Neural crest cell (in vitro differentiated cells): ENCODE measurements at regions not wholly inside any gene's neighbourhood (a gene's known extent, or its start where the extent isn't known, plus 50 kb on each side); places are given as distances from the start of the nearest gene placed in this dataset.

Experiments used
- DNase-seq: peaks from one replicate; pipeline ENCODE4 v3.0.0; 2021; ENCODE audit warnings: low read depth, mixed read lengths, low spot score
- H3K27ac Mint-ChIP-seq: one replicate; pipeline ENCODE4 v1.8.0; 2021; ENCODE audit warnings: mild to moderate bottlenecking, mixed read lengths; ENCODE audit not compliant: unreplicated experiment
- H3K27me3 Mint-ChIP-seq: 2 replicates; pipeline ENCODE4 v1.8.0; 2021; ENCODE audit warnings: low read depth, mild to moderate bottlenecking, mixed read lengths
- H3K36me3 Mint-ChIP-seq: 2 replicates; pipeline ENCODE4 v1.8.0; 2021; ENCODE audit warnings: low read depth, mild to moderate bottlenecking, mixed read lengths
- H3K4me1 Mint-ChIP-seq: 2 replicates; pipeline ENCODE4 v1.8.0; 2021; ENCODE audit warnings: mixed read lengths
- H3K4me3 Mint-ChIP-seq: one replicate; pipeline ENCODE4 v1.8.0; 2021; ENCODE audit warnings: mild to moderate bottlenecking, mixed read lengths
- H3K9me3 Mint-ChIP-seq: 2 replicates; pipeline ENCODE4 v1.8.0; 2021; ENCODE audit warnings: mixed read lengths
- CTCF ChIP-seq: fragments of 200-600 bp; sonication (generic); conservative IDR thresholded peaks from 2 replicates; pipeline ENCODE4 v1.5.0; 2021; ENCODE audit warnings: antibody characterized with exemption, mild to moderate bottlenecking

- Mint-ChIP-seq H3K4me1 (peaks cover 9% of the 10 kb centered on the region), H3K27ac (no peak overlapping the region), H3K4me3 (no peak overlapping the region), H3K9me3 (no peaks in the 10 kb centered on the region), H3K36me3 (no peaks in the 10 kb centered on the region), H3K27me3 (no peaks in the 10 kb centered on the region)
- no peak for DNase-seq
- no peak for TF ChIP-seq CTCF
Observed at GRCh38 chr3:70742081-70742480, 429.6 kb upstream of the MDFIC2 start.

DNA sequence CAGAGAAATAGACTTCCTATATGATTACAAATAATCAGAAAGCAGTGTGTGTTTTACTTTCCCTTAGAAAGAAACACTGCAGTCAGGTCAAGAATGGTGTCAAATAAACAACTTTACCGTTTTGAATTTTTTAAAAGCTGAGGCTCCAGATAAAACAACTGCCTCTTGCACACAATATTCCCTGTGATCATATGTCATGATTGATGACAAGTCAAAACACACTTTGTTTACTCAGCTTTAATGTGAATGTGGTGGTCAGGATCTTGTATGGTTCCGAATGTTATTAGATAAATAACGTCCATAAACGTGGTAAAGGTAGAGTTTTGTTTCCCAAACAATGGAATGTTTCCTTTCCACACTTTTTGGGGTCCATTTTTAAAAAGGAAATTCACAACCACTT lies 428.4 kb upstream of the MDFIC2 start:
- no peak for TF ChIP-seq CTCF
- no peak overlapping the region for H3K27ac Mint-ChIP-seq
- no peaks in the 10 kb centered on the region for H3K27me3 Mint-ChIP-seq
- H3K36me3 Mint-ChIP-seq = no peaks in the 10 kb centered on the region
- no peaks in the 10 kb centered on the region for H3K9me3 Mint-ChIP-seq
- no peak for DNase-seq
- H3K4me1 Mint-ChIP-seq = peaks cover 9% of the 10 kb centered on the region
- no peak overlapping the region for H3K4me3 Mint-ChIP-seq

GRCh38 chr3:70740071-70740470 lies 427.6 kb upstream of the MDFIC2 start:
- H3K27ac Mint-ChIP-seq = no peak overlapping the region
- no peak for TF ChIP-seq CTCF
- H3K27me3 Mint-ChIP-seq = no peaks in the 10 kb centered on the region
- no peak overlapping the region for H3K4me3 Mint-ChIP-seq
- no peaks in the 10 kb centered on the region for H3K9me3 Mint-ChIP-seq
- DNase-seq = no peak
- H3K4me1 Mint-ChIP-seq = peaks cover 9% of the 10 kb centered on the region
- no peaks in the 10 kb centered on the region for H3K36me3 Mint-ChIP-seq

DNA sequence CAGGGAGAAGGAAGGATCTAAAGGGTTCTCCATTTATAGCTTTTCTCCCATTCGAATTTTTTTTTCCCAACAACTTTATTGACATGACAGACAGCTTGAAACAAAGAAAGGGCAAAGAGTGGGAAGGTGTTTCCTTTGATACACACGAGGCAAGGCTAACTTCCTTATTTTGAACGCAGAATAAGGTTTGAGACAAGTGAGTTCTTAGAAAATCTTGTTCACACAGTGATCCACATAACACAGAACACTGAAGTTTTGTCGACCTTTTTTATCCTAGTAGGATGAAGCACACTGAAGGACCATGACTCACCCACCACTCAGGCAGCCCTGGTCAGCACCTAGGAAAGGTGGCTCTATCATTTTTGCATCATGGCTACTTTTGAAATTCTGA lies 425.8 kb upstream of the MDFIC2 start:
- no peaks in the 10 kb centered on the region for H3K9me3 Mint-ChIP-seq
- H3K27me3 Mint-ChIP-seq = no peaks in the 10 kb centered on the region
- H3K36me3 Mint-ChIP-seq = no peaks in the 10 kb centered on the region
- DNase-seq = no peak
- H3K4me3 Mint-ChIP-seq = no peak overlapping the region
- peaks cover 9% of the 10 kb centered on the region for H3K4me1 Mint-ChIP-seq
- H3K27ac Mint-ChIP-seq = no peak overlapping the region
- no peak for TF ChIP-seq CTCF

DNA sequence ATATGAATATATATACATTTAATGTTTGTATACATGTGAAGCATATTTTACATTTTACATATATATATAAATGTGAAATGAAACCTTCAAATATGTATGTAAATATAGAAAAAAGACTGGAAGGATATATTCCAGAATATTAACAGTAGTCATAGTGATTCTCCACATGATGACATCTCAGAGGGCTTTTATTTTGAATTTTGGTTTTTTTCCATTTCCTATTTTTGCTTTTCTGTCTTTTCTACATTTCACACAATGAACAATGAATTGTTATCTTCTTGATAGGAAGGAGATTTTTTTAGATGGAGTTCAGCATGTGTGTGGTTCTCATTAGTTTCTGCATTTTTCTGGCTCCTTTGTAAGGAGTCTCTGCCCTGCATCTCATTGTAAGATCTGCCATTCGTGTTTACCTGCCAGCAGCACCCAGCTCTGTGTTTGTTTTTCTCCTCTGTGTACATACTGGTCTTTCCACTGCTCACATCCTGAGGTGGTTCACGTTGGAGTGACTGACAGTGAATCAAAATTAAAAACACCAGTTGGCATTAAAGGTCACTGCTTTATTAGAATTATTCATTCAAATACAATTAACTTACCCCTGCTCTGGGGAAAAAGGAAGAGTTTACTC lies 425.3 kb upstream of the MDFIC2 start:
- no peaks in the 10 kb centered on the region for H3K36me3 Mint-ChIP-seq
- no peaks in the 10 kb centered on the region for H3K27me3 Mint-ChIP-seq
- no peak for TF ChIP-seq CTCF
- no peak overlapping the region for H3K27ac Mint-ChIP-seq
- no peak for DNase-seq
- no peak overlapping the region for H3K4me3 Mint-ChIP-seq
- H3K9me3 Mint-ChIP-seq = no peaks in the 10 kb centered on the region
- H3K4me1 Mint-ChIP-seq = peaks cover 9% of the 10 kb centered on the region
